ENCODE measurements at regions not wholly inside any gene's neighbourhood (a gene's known extent, or its start where the extent isn't known, plus 50 kb on each side); places are given as distances from the start of the nearest gene placed in this dataset.

- no peak for DNase-seq
Observed at GRCh38 chr4:126718136-126718535, 914.6 kb upstream of the INTU start.

GRCh38 chr4:126719852-126720251 is 912.9 kb upstream of the INTU start:
- no peak for DNase-seq

GRCh38 chr4:126725906-126726305 is 906.9 kb upstream of the INTU start:
- DNase-seq, result no peak

DNA sequence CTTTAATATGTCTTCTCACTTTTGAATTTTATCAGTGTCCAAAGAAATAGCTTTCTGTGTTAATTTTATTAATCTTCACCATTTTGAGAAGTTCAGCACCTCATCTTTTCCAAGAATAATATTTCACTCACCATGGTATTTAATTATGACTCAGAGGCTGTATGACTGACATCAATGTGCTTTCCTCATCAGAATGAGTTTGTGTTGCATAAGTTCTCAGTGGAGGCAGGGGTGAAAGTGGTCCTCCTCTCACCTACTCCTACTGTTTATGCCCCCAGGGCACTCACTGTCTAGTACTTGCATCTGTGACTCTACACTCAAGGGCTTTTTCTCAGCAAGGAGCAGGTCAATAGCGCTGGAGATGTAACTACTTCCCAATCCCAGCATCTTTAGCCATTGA is 905.3 kb upstream of the INTU start:
- DNase-seq, result no peak

DNA sequence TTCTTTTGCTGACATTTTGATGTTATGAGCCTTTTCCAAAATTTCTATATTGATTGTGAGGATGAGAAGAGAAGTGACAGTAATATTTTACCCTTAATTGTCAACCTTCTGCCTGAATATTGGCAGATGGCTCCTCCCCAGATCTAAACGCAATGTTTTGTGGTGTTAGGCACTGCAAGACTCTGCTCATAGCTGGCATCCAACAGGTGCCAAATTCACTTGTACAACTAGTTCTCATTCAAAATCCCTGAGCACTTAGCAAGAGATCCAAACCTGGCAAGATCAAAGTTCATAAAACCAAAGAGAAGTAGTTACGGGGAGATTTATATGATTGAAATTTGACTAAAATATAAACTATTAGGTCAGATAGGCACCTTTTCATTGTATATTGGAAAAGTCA is 901.7 kb upstream of the INTU start:
- no peak for DNase-seq

GRCh38 chr4:126733301-126733700 is 899.5 kb upstream of the INTU start:
- DNase-seq, result no peak

DNA sequence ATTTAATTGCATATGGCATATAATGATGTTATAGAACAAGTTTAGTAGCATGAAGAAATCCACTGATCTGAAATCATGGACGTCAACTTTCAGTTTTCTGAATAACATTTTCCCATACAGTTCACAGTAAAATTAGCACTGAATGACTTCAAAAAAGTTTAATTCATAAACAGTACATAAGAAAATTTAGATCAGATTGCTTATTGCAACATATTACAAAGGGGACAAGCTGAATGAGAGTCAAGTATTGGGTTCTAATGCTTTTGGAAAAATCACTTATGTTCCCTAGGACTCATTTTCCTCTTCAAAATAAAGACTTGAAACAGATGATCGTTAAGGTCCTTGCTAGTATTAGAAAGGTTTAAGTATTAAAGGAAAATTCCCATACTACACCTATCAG is 898.3 kb upstream of the INTU start:
- no peak for DNase-seq

DNA sequence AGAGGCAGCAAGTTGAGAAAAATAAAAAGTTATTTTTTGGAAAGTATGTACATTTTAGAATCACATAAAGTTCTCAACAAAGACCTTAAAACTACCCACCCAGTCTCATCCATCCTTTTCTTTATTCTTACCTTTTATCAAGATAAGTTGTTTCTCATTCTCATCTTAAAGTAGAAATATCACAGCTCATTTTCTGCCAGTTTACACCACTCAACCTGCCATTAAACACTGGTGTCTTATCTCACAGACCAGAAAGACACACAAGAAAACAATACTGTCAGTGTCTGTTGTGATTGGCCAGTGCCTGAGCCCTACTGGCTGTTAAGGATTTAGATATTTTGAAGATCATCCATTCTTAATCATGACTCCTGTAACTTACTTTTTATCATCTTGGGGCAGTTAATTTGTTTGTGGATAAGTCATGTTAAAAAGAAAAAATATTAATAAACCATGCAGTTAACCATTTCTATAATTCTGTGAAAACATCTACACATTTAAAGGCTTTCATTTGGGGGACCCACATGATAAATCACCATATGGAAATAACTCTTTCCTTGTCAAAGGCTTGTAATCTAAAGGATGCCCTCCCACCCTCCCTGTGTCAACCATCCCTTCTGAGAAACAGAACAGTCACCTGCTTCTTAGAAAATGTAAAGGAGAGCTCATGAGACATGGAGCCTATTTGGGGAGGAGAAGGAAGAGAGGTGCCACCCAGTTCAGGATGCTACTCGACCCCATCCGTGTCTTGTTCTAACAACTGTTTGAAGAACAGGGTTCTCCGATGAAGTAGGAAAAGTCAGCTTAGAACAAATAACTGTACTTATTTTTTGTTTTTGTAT is 897.2 kb upstream of the INTU start:
- DNase-seq, result no peak

- no peak for DNase-seq
Observed at GRCh38 chr4:126736133-126736518, 896.6 kb upstream of the INTU start.

GRCh38 chr4:126737899-126738526 is 894.7 kb upstream of the INTU start:
- DNase-seq, result no peak

DNA sequence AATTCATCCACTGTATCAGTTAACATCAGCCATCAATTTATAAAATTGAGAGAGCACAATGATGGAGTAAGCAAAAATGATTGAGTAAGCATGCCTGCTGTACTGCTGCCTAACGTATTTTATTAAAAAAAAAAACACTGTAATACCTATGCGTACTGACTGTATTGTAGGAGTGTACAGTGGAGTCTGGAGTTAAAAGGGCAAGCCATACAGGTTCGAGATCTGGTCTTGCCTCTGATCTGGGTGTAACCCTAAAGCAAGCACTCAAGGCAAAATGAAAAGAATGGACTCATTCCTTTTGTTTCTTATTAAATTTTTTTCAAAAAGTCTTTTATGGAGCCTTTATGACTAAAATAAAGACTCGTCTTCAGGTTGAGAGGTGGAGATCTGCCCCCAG is 894.2 kb upstream of the INTU start:
- DNase-seq, result no peak

DNA sequence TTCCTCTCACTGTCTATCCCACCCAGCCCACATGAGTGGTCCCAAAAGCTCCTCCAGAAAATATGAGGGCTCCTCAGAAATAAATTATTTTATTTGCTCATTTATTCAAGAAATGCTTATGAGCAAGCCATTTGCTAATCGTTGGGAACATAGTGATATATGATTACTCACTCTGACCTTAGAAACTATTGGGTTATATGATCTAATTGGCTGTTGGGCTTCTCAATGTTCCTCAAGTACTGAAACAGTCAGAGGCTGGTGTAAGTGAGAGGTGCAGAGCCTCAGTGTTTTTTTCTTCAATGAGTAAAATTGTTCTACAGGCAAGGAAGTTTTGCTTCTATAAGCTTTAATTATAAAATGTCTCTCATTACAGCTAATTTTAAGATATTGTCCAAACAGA is 893.8 kb upstream of the INTU start:
- DNase-seq, result no peak

DNA sequence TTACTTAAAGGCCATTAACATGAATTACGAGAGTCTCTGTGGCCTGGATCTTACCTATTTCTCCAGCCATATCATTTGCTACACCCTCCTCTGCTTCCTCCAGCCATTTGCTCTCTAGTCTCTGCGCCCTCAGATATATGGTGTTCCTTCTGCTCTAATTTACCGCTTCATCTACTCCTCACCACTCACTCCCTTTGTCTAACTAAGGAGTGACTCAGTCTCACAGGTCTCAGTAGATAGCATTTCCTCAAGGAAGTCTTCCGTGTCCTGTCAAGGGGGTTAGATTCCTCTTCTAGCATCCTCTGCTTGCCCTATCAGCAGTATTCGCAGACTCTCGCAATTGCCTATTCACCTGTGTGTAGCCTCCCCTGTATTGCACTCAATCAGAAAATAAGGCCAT is 892.1 kb upstream of the INTU start:
- no peak for DNase-seq

- no peak for DNase-seq
Observed at GRCh38 chr4:126742048-126742447, 890.7 kb upstream of the INTU start.

- no peak for DNase-seq
Observed at GRCh38 chr4:126742885-126743284, 889.9 kb upstream of the INTU start.

- DNase-seq, result no peak
Observed at GRCh38 chr4:126748736-126749135, 884.0 kb upstream of the INTU start.

GRCh38 chr4:126750723-126751122 is 882.0 kb upstream of the INTU start:
- no peak for DNase-seq

GRCh38 chr4:126752126-126752525 is 880.6 kb upstream of the INTU start:
- no peak for DNase-seq

DNA sequence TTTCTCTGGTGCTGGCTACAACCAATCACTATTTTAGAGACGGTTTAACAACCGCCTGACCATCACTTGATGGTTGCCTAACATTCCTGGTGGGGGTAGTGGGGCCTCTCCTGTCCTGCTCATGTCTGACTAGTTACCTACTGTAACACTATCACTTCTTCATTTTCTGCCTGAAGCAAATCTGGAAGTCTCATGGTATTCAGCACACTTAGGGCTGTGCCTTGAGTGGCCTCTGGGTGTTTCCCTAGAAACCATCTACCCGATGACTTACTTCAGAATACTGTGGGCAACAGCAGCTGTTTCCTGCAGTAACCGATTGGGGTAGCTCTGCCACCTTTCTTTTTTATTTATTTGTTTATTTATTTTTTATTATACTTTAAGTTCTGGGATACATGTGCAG is 880.1 kb upstream of the INTU start:
- DNase-seq, result no peak

GRCh38 chr4:126753592-126753991 is 879.2 kb upstream of the INTU start:
- no peak for DNase-seq

DNA sequence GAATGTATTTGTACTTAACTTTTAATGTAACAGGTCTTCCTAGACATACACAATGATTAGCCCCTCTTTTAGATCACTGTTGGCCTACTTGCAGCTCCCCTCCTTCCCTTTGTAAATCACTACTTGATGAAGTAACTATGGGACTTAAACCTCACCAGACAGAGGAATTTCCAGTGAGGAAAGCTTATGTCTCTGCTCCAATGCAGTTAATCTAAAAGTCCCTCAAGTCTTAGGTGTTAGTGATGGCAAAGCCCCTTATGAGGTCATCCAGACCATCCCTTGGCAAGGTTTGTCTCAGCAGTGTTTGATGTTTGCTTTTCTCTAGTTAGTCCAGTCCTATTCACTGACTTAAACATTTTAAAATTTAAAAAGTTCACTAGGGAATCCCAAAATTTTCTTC is 877.3 kb upstream of the INTU start:
- no peak for DNase-seq

GRCh38 chr4:126756050-126756829 is 876.5 kb upstream of the INTU start:
- no peak for DNase-seq

DNA sequence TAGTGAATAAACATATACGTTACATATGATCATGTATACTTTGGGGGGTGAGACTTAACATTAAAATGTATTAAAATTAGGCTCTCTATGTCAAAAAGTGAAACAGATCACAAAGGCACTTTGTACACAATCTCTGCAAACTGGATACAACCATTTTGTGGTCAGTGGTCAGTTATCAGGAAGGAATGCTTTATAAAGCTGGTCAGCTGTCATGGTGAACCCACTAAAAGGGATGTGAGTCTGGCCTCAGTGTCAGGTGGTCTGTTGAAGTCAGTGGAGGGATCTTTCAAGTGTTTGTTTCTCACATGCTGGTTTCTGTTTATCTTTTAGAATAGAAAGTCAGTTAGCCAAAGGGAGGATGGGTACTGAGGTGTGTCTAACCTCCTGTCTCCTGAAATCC is 875.5 kb upstream of the INTU start:
- no peak for DNase-seq

DNA sequence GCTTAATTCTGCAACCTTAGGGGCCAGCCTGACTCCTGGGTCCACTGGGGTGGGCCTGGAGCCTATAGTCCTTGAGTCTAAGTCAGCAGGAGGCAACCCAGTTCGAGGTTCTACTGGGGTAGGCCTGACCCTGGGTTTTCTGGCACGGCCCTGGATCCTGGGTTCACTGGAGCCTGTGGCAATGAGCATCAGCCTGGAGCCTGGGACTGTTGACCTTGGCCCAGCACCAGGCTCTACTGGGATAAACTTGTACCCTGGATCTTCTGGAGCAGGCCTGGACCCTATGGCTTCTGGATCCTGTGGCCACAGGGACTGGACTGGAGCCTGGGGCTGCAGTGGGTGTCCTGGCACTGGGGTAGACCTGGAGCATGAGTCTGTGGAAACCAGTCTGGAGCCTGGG is 874.3 kb upstream of the INTU start:
- no peak for DNase-seq

All from NCI-H748 treated with DMSO at 0.1 percent for 48 hours (cell line).